ENCODE measurements at regions not wholly inside any gene's neighbourhood (a gene's known extent, or its start where the extent isn't known, plus 50 kb on each side); places are given as distances from the start of the nearest gene placed in this dataset.

GRCh38 chr4:59608466-59608865 is 1591.7 kb upstream of the ADGRL3 start:
- no peaks in the 10 kb centered on the region for H3K36me3 ChIP-seq
- ATAC-seq, result no peak
- H3K27me3 ChIP-seq, result no peaks in the 10 kb centered on the region
- 42% methylated on average over 1 of the region's 1 CpG for WGBS (ENCODE audit: insufficient coverage, low coverage, low lambda C conversion rate, missing lambda C conversion rate)
- no peaks in the 10 kb centered on the region for H3K9me3 ChIP-seq
- DNase-seq, result no peak
- H3K27ac ChIP-seq, result no peak overlapping the region
- peaks cover 0 to 7% (median 0%) of the 10 kb centered on the region in 4 donors for H3K4me1 ChIP-seq
- H3K4me3 ChIP-seq, result no peak overlapping the region
- intact Hi-C loops (cut with DNase I), result no loop called here
- TF ChIP-seq, protein P1, sequence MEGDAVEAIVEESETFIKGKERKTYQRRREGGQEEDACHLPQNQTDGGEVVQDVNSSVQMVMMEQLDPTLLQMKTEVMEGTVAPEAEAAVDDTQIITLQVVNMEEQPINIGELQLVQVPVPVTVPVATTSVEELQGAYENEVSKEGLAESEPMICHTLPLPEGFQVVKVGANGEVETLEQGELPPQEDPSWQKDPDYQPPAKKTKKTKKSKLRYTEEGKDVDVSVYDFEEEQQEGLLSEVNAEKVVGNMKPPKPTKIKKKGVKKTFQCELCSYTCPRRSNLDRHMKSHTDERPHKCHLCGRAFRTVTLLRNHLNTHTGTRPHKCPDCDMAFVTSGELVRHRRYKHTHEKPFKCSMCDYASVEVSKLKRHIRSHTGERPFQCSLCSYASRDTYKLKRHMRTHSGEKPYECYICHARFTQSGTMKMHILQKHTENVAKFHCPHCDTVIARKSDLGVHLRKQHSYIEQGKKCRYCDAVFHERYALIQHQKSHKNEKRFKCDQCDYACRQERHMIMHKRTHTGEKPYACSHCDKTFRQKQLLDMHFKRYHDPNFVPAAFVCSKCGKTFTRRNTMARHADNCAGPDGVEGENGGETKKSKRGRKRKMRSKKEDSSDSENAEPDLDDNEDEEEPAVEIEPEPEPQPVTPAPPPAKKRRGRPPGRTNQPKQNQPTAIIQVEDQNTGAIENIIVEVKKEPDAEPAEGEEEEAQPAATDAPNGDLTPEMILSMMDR (IDR thresholded peaks at IDR 0.05), result no peak
- TF ChIP-seq POLR2A (IDR thresholded peaks at IDR 0.05), result no peak

- Histone ChIP-seq H3K9me3 (no peaks in the 10 kb centered on the region), H3K27ac (no peak overlapping the region), H3K4me3 (no peak overlapping the region), H3K4me1 (peaks cover 0 to 7% (median 0%) of the 10 kb centered on the region in 4 donors), H3K27me3 (no peaks in the 10 kb centered on the region), H3K36me3 (no peaks in the 10 kb centered on the region)
- ATAC-seq (peak in 3 of 4 donors; percentile 28 to 91 (median 50)), DNase-seq (no peak)
- intact Hi-C loops (cut with DNase I), result no loop called here
- no peak for TF ChIP-seq POLR2A (IDR thresholded peaks at IDR 0.05)
- 64% methylated on average over 1 of the region's 1 CpG for WGBS (ENCODE audit: insufficient coverage, low coverage, low lambda C conversion rate, missing lambda C conversion rate)
Measured at GRCh38 chr4:59612235-59612634, 1587.9 kb upstream of the ADGRL3 start.

DNA sequence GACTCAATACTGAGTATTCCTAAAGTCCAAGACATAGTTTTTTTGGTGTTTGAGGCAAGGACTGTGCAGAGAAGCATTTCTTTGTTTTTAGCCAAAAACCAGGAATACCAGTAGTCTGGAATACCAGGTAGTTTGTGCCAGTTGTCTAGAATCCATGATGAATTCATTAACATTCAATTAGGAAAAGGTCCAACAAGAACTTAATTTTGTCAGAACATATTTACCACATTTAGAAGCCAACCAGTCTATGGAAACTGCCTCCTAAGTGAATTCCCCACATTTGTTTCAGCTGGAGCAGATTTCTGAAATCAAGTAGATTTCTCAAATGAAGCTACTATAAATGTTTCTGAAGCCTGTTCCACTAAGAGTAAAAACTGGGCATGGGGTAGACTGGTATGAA is 1584.8 kb upstream of the ADGRL3 start:
- H3K36me3 ChIP-seq, result no peaks in the 10 kb centered on the region
- no peaks in the 10 kb centered on the region for H3K27me3 ChIP-seq
- TF ChIP-seq, protein P1 (IDR thresholded peaks at IDR 0.05), result no peak
- TF ChIP-seq POLR2A (IDR thresholded peaks at IDR 0.05), result no peak
- intact Hi-C loops (cut with DNase I), result no loop called here
- DNase-seq (no peak), ATAC-seq (no peak)
- peaks cover 0 to 7% (median 0%) of the 10 kb centered on the region in 4 donors for H3K4me1 ChIP-seq
- no peak overlapping the region for H3K4me3 ChIP-seq
- H3K27ac ChIP-seq, result no peak overlapping the region
- no peaks in the 10 kb centered on the region for H3K9me3 ChIP-seq

GRCh38 chr4:59629348-59629747 is 1570.8 kb upstream of the ADGRL3 start:
- Histone ChIP-seq H3K36me3 (no peaks in the 10 kb centered on the region), H3K4me1 (no peaks in the 10 kb centered on the region), H3K27ac (no peak overlapping the region), H3K27me3 (no peaks in the 10 kb centered on the region), H3K4me3 (no peak overlapping the region), H3K9me3 (no peaks in the 10 kb centered on the region)
- 93% methylated on average over 1 of the region's 1 CpG for WGBS (ENCODE audit: insufficient coverage, low coverage, low lambda C conversion rate, missing lambda C conversion rate)
- TF ChIP-seq POLR2A (IDR thresholded peaks at IDR 0.05), result no peak
- TF ChIP-seq, protein P1 (IDR thresholded peaks at IDR 0.05), result no peak
- intact Hi-C loops (cut with DNase I), result no loop called here
- no peak for DNase-seq
- ATAC-seq, result no peak

- Histone ChIP-seq H3K4me3 (no peak overlapping the region), H3K27me3 (no peaks in the 10 kb centered on the region), H3K27ac (no peak overlapping the region), H3K9me3 (no peaks in the 10 kb centered on the region), H3K36me3 (no peaks in the 10 kb centered on the region), H3K4me1 (no peaks in the 10 kb centered on the region)
- DNase-seq (no peak), ATAC-seq (peak; percentile 54 to 92 (median 70))
- intact Hi-C loops (cut with DNase I), result no loop called here
- no peak for TF ChIP-seq POLR2A (IDR thresholded peaks at IDR 0.05)
- TF ChIP-seq, protein P1 (IDR thresholded peaks at IDR 0.05), result no peak
- 50% methylated on average over 3 of the region's 3 CpGs for WGBS (ENCODE audit: insufficient coverage, low coverage, low lambda C conversion rate, missing lambda C conversion rate)
Measured at GRCh38 chr4:59630235-59630634, 1569.9 kb upstream of the ADGRL3 start.

Measured in right lobe of liver (tissue), 6 donors.